T-helper 17 cell (primary cell): ENCODE measurements at regions not wholly inside any gene's neighbourhood (a gene's known extent, or its start where the extent isn't known, plus 50 kb on each side); places are given as distances from the start of the nearest gene placed in this dataset.

Experiments
- ATAC-seq: fragments of 150-1000 bp; cut with Tn5 transposase; 2 replicates; pipeline ENCODE4 v1.10.0; 2021; ENCODE audit warnings: mild to moderate bottlenecking, moderate library complexity
- DNase-seq, 3 donors: peaks; one replicate each; pipeline versions ENCODE4 v3.0.0 to v3.0.0-alpha.2; 2020 to 2021
- H3K9me3 ChIP-seq: one replicate; pipeline ENCODE4 v1.7.0; 2013; ENCODE audit warnings: low read length, mild to moderate bottlenecking; ENCODE audit not compliant: control insufficient read depth, poor library complexity, severe bottlenecking
- H3K27ac Mint-ChIP-seq: one replicate; pipeline ENCODE4 v1.8.0; 2022; ENCODE audit warnings: mild to moderate bottlenecking, moderate library complexity, mixed read lengths
- H3K27me3 Mint-ChIP-seq: one replicate; pipeline ENCODE4 v1.8.0; 2022; ENCODE audit warnings: mixed read lengths
- H3K36me3 Mint-ChIP-seq: one replicate; pipeline ENCODE4 v1.8.0; 2022; ENCODE audit warnings: low read depth, mixed read lengths
- H3K4me1 Mint-ChIP-seq: one replicate; pipeline ENCODE4 v1.8.0; 2022; ENCODE audit warnings: mild to moderate bottlenecking, mixed read lengths
- H3K4me3 Mint-ChIP-seq: one replicate; pipeline ENCODE4 v1.8.0; 2022; ENCODE audit warnings: mild to moderate bottlenecking, moderate library complexity, mixed read lengths

- ATAC-seq (no peak), DNase-seq (no peak)
- H3K36me3 Mint-ChIP-seq = no peaks in the 10 kb centered on the region
- peaks cover 3% of the 10 kb centered on the region for H3K4me1 Mint-ChIP-seq
- H3K27ac Mint-ChIP-seq = no peak overlapping the region
- no peaks in the 10 kb centered on the region for H3K9me3 ChIP-seq
- peaks cover 25% of the 10 kb centered on the region for H3K27me3 Mint-ChIP-seq
- no peak overlapping the region for H3K4me3 Mint-ChIP-seq
Observed at GRCh38 chr6:1126036-1126435, 185.9 kb upstream of the FOXQ1 start.

GRCh38 chr6:1125297-1125696 lies 186.6 kb upstream of the FOXQ1 start:
- H3K27ac Mint-ChIP-seq = no peak overlapping the region
- peaks cover 3% of the 10 kb centered on the region for H3K4me1 Mint-ChIP-seq
- ATAC-seq (no peak), DNase-seq (no peak)
- H3K36me3 Mint-ChIP-seq = no peaks in the 10 kb centered on the region
- peaks cover 26% of the 10 kb centered on the region for H3K27me3 Mint-ChIP-seq
- no peak overlapping the region for H3K4me3 Mint-ChIP-seq
- H3K9me3 ChIP-seq = no peaks in the 10 kb centered on the region

GRCh38 chr6:1124885-1125284 lies 187.0 kb upstream of the FOXQ1 start:
- no peak for ATAC-seq
- H3K27me3 Mint-ChIP-seq = peaks cover 29% of the 10 kb centered on the region
- H3K36me3 Mint-ChIP-seq = no peaks in the 10 kb centered on the region
- H3K27ac Mint-ChIP-seq = no peak overlapping the region
- no peaks in the 10 kb centered on the region for H3K9me3 ChIP-seq
- peaks cover 3% of the 10 kb centered on the region for H3K4me1 Mint-ChIP-seq
- DNase-seq = no peak
- H3K4me3 Mint-ChIP-seq = no peak overlapping the region

GRCh38 chr6:1123386-1124375 lies 188.2 kb upstream of the FOXQ1 start:
- no peak for ATAC-seq
- Mint-ChIP-seq H3K4me3 (no peak overlapping the region), H3K27ac (no peak overlapping the region), H3K4me1 (peaks cover 3% of the 10 kb centered on the region), H3K36me3 (no peaks in the 10 kb centered on the region), H3K27me3 (peaks cover 33% of the 10 kb centered on the region)
- no peaks in the 10 kb centered on the region for H3K9me3 ChIP-seq
- DNase-seq = no peak

GRCh38 chr6:1122083-1122482 lies 189.8 kb upstream of the FOXQ1 start:
- Mint-ChIP-seq H3K27me3 (peaks cover 33% of the 10 kb centered on the region), H3K4me1 (no peaks in the 10 kb centered on the region), H3K27ac (no peak overlapping the region), H3K4me3 (no peak overlapping the region), H3K36me3 (no peaks in the 10 kb centered on the region)
- H3K9me3 ChIP-seq = no peaks in the 10 kb centered on the region
- no peak for DNase-seq
- ATAC-seq = no peak

- no peaks in the 10 kb centered on the region for H3K4me1 Mint-ChIP-seq
- peaks cover 42% of the 10 kb centered on the region for H3K27me3 Mint-ChIP-seq
- H3K36me3 Mint-ChIP-seq = no peaks in the 10 kb centered on the region
- no peak overlapping the region for H3K27ac Mint-ChIP-seq
- DNase-seq (no peak), ATAC-seq (no peak)
- H3K4me3 Mint-ChIP-seq = no peak overlapping the region
- no peaks in the 10 kb centered on the region for H3K9me3 ChIP-seq
Observed at GRCh38 chr6:1118287-1118647, 193.6 kb upstream of the FOXQ1 start.

GRCh38 chr6:1117530-1118286 lies 194.2 kb upstream of the FOXQ1 start:
- Mint-ChIP-seq H3K4me1 (no peaks in the 10 kb centered on the region), H3K4me3 (no peak overlapping the region), H3K27me3 (peaks cover 46% of the 10 kb centered on the region), H3K36me3 (no peaks in the 10 kb centered on the region), H3K27ac (no peak overlapping the region)
- ATAC-seq (no peak), DNase-seq (no peak)
- H3K9me3 ChIP-seq = no peaks in the 10 kb centered on the region

- Mint-ChIP-seq H3K4me3 (no peak overlapping the region), H3K36me3 (no peaks in the 10 kb centered on the region), H3K27ac (no peak overlapping the region), H3K27me3 (peaks cover 33% of the 10 kb centered on the region), H3K4me1 (no peaks in the 10 kb centered on the region)
- no peak for DNase-seq
- ATAC-seq = no peak
- H3K9me3 ChIP-seq = no peaks in the 10 kb centered on the region
Observed at GRCh38 chr6:1116149-1116548, 195.7 kb upstream of the FOXQ1 start.

GRCh38 chr6:1113916-1114540 lies 197.9 kb upstream of the FOXQ1 start:
- no peak overlapping the region for H3K27ac Mint-ChIP-seq
- no peaks in the 10 kb centered on the region for H3K9me3 ChIP-seq
- ATAC-seq (no peak), DNase-seq (no peak)
- H3K27me3 Mint-ChIP-seq = peaks cover 30% of the 10 kb centered on the region
- H3K4me1 Mint-ChIP-seq = no peaks in the 10 kb centered on the region
- H3K4me3 Mint-ChIP-seq = no peak overlapping the region
- H3K36me3 Mint-ChIP-seq = no peaks in the 10 kb centered on the region

- H3K36me3 Mint-ChIP-seq = no peaks in the 10 kb centered on the region
- no peak for ATAC-seq
- no peak overlapping the region for H3K27ac Mint-ChIP-seq
- H3K27me3 Mint-ChIP-seq = peaks cover 37% of the 10 kb centered on the region
- no peaks in the 10 kb centered on the region for H3K4me1 Mint-ChIP-seq
- no peaks in the 10 kb centered on the region for H3K9me3 ChIP-seq
- DNase-seq = no peak
- no peak overlapping the region for H3K4me3 Mint-ChIP-seq
Observed at GRCh38 chr6:1111361-1111760, 200.5 kb upstream of the FOXQ1 start.

GRCh38 chr6:1110941-1111349 lies 201.0 kb upstream of the FOXQ1 start:
- DNase-seq (no peak), ATAC-seq (no peak)
- no peak overlapping the region for H3K4me3 Mint-ChIP-seq
- H3K36me3 Mint-ChIP-seq = no peaks in the 10 kb centered on the region
- H3K27ac Mint-ChIP-seq = no peak overlapping the region
- no peaks in the 10 kb centered on the region for H3K4me1 Mint-ChIP-seq
- no peaks in the 10 kb centered on the region for H3K9me3 ChIP-seq
- H3K27me3 Mint-ChIP-seq = peaks cover 33% of the 10 kb centered on the region

GRCh38 chr6:1110164-1110563 lies 201.7 kb upstream of the FOXQ1 start:
- ATAC-seq = no peak
- H3K4me1 Mint-ChIP-seq = no peaks in the 10 kb centered on the region
- H3K4me3 Mint-ChIP-seq = no peak overlapping the region
- H3K9me3 ChIP-seq = no peaks in the 10 kb centered on the region
- peaks cover 31% of the 10 kb centered on the region for H3K27me3 Mint-ChIP-seq
- H3K36me3 Mint-ChIP-seq = no peaks in the 10 kb centered on the region
- no peak overlapping the region for H3K27ac Mint-ChIP-seq
- DNase-seq = no peak

GRCh38 chr6:1109134-1109533 lies 202.8 kb upstream of the FOXQ1 start:
- no peaks in the 10 kb centered on the region for H3K9me3 ChIP-seq
- no peak for DNase-seq
- Mint-ChIP-seq H3K4me1 (no peaks in the 10 kb centered on the region), H3K27me3 (peaks cover 23% of the 10 kb centered on the region), H3K27ac (no peak overlapping the region), H3K4me3 (no peak overlapping the region), H3K36me3 (no peaks in the 10 kb centered on the region)
- ATAC-seq = no peak
